Tibial nerve (tissue), 4 donors: ENCODE measurements at regions not wholly inside any gene's neighbourhood (a gene's known extent, or its start where the extent isn't known, plus 50 kb on each side); places are given as distances from the start of the nearest gene placed in this dataset.

Source experiments
- CTCF ChIP-seq, 5 experiments: fragments of 200-600 bp in 3 of 5; fragments of 450-650 bp in 2 of 5; sonication (generic) in 3 of 5; IDR thresholded peaks; one replicate each; pipeline ENCODE4 v1.5.1; 2016 to 2019; ENCODE audit warnings: antibody characterized with exemption in 5 of 5, mild to moderate bottlenecking in 3 of 5, moderate library complexity in 2 of 5
- EP300 ChIP-seq, 2 donors: sonication (generic); formaldehyde crosslinking; IDR thresholded peaks; one replicate each; pipeline ENCODE4 v1.6.1; 2017; ENCODE audit warnings: antibody characterized with exemption in 2 of 2, mild to moderate bottlenecking in 1 of 2
- POLR2A ChIP-seq, 2 donors: fragments of 450-650 bp; IDR thresholded peaks; one replicate each; pipeline ENCODE4 v1.6.1; 2017; ENCODE audit warnings: antibody characterized with exemption in 2 of 2, mild to moderate bottlenecking in 2 of 2, moderate library complexity in 2 of 2

GRCh38 chr2:138078153-138078552 is 113.9 kb downstream of the HNMT start:
- TF ChIP-seq POLR2A (IDR thresholded peaks at IDR 0.05): no peak
- TF ChIP-seq CTCF (IDR thresholded peaks at IDR 0.05): no peak
- TF ChIP-seq EP300 (IDR thresholded peaks at IDR 0.05): no peak
